ENCODE measurements at regions not wholly inside any gene's neighbourhood (a gene's known extent, or its start where the extent isn't known, plus 50 kb on each side); places are given as distances from the start of the nearest gene placed in this dataset.

DNA sequence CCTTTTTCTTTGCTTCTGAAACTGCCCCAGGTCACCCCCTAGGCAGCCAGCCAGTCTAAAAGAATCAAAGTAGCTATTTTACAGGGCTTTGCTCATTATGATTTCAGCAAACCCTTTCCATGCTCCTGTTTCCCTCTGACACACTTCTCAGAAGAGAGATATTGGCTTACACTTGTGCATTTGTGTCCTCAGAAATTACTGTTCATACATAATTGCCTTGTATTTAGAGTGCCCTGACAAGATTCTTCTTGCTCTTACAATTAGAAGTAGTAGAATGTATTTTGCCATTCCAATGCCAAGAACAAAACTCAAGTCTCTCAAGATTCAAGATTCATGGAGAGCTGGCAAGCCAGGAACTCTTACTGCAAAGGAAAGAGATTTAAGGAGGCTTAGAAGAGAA is 531.0 kb upstream of the ZFP42 start:
- no peak for TF ChIP-seq CTCF (IDR thresholded peaks at IDR 0.05)
- TF ChIP-seq POLR2A (IDR thresholded peaks at IDR 0.05) = no peak
- TF ChIP-seq POLR2AphosphoS5 (IDR thresholded peaks at IDR 0.05) = no peak

All from transverse colon (tissue), 4 donors.